HEK293 (cell line): ENCODE measurements at regions not wholly inside any gene's neighbourhood (a gene's known extent, or its start where the extent isn't known, plus 50 kb on each side); places are given as distances from the start of the nearest gene placed in this dataset.
A peak's percentile ranks its signal among the peaks of the same experiment; 100 is the strongest.

Experiments used
- CTCF ChIA-PET: fragments of 350-600 bp; formaldehyde crosslinking; extraction: SDS; loops from one replicate; lab custom pipeline; 2021; ENCODE audit warnings: antibody characterized with exemption; lab: Yijun Ruan, JAX
- POLR2A ChIA-PET: fragments of 300-600 bp; formaldehyde crosslinking; extraction: SDS; loops from one replicate; lab custom pipeline; 2020; ENCODE audit warnings: antibody characterized with exemption, inconsistent platforms; lab: Yijun Ruan, JAX
- H3K27ac ChIP-seq: fragments of 200-500 bp; sonication (Bioruptor generic); 2 replicates; pipeline ENCODE4 v1.5.1; 2014; ENCODE audit warnings: low read depth, low read length, control low read depth, inconsistent platforms; ENCODE audit errors: extremely low read depth
- H3K36me3 ChIP-seq, 2 experiments: fragments of 200-500 bp in 1 of 2; sonication (Bioruptor generic) in 1 of 2; 1 replicate in 1 of 2; 2 replicates in 1 of 2; pipeline ENCODE4 v1.5.1; 2014 to 2017; ENCODE audit warnings: inconsistent platforms in 2 of 2, low read length in 2 of 2; ENCODE audit not compliant: control insufficient read depth in 2 of 2, insufficient read depth in 1 of 2
- H3K4me1 ChIP-seq: fragments of 200-500 bp; sonication (Bioruptor generic); 2 replicates; pipeline ENCODE4 v1.5.1; 2014; ENCODE audit warnings: mild to moderate bottlenecking, low read length, inconsistent platforms; ENCODE audit not compliant: control insufficient read depth, insufficient read depth
- H3K4me3 ChIP-seq: 2 replicates; pipeline ENCODE4 v1.5.1; 2011; ENCODE audit warnings: low read depth, mild to moderate bottlenecking, control low read depth, low read length, moderate library complexity
- H3K9me3 ChIP-seq: fragments of 200-500 bp; sonication (Bioruptor generic); 2 replicates; pipeline ENCODE4 v1.5.1; 2014; ENCODE audit warnings: low read depth, low read length, inconsistent platforms; ENCODE audit not compliant: control insufficient read depth, insufficient read depth
- BCL11A ChIP-seq: fragments of 450-650 bp; formaldehyde crosslinking; IDR thresholded peaks from 2 replicates; pipeline ENCODE4 v1.5.1; 2016; ENCODE audit warnings: low read depth, missing biosample characterization, missing genetic modification characterization
- GLIS1 ChIP-seq: fragments of 450-650 bp; formaldehyde crosslinking; IDR thresholded peaks from 2 replicates; pipeline ENCODE4 v1.5.1; 2016; ENCODE audit warnings: missing biosample characterization, missing genetic modification characterization
- KLF1 ChIP-seq: fragments of 450-650 bp; formaldehyde crosslinking; IDR thresholded peaks from 2 replicates; pipeline ENCODE4 v1.5.1; 2016; ENCODE audit warnings: missing biosample characterization, missing genetic modification characterization
- MZF1 ChIP-seq: fragments of 450-650 bp; formaldehyde crosslinking; IDR thresholded peaks from 2 replicates; pipeline ENCODE4 v1.5.1; 2017; ENCODE audit warnings: missing biosample characterization, missing genetic modification characterization, borderline replicate concordance
- PATZ1 ChIP-seq: fragments of 450-650 bp; formaldehyde crosslinking; IDR thresholded peaks from 2 replicates; pipeline ENCODE4 v1.5.1; 2016; ENCODE audit warnings: missing biosample characterization, missing genetic modification characterization
- REST ChIP-seq: fragments of 450-650 bp; formaldehyde crosslinking; IDR thresholded peaks from 2 replicates; pipeline ENCODE4 v1.5.1; 2016; ENCODE audit warnings: missing biosample characterization, missing genetic modification characterization
- TCF7L2 ChIP-seq: IDR thresholded peaks from 2 replicates; pipeline ENCODE4 v1.6.1; 2011; ENCODE audit warnings: low read depth, mild to moderate bottlenecking, inconsistent platforms, low read length, moderate library complexity, borderline replicate concordance
- ZBTB44 ChIP-seq: fragments of 450-650 bp; IDR thresholded peaks from 2 replicates; pipeline ENCODE4 v1.5.1; 2018; ENCODE audit warnings: missing biosample characterization, mild to moderate bottlenecking, missing genetic modification characterization
- ZNF155 ChIP-seq: fragments of 450-650 bp; formaldehyde crosslinking; IDR thresholded peaks from 2 replicates; pipeline ENCODE4 v1.5.1; 2016; ENCODE audit warnings: missing biosample characterization, missing genetic modification characterization
- ZNF341 ChIP-seq: fragments of 450-650 bp; formaldehyde crosslinking; IDR thresholded peaks from 2 replicates; pipeline ENCODE4; 2016; ENCODE audit warnings: low read depth, missing biosample characterization, missing genetic modification characterization
- ZNF398 ChIP-seq: fragments of 450-650 bp; formaldehyde crosslinking; IDR thresholded peaks from 2 replicates; pipeline ENCODE4 v1.5.1; 2017; ENCODE audit warnings: missing biosample characterization, missing genetic modification characterization
- ZNF544 ChIP-seq: fragments of 450-650 bp; formaldehyde crosslinking; IDR thresholded peaks from 2 replicates; pipeline ENCODE4 v1.5.0; 2017; ENCODE audit warnings: missing biosample characterization, missing genetic modification characterization
- ZNF571 ChIP-seq: fragments of 450-650 bp; formaldehyde crosslinking; IDR thresholded peaks from 2 replicates; pipeline ENCODE4 v1.5.0; 2017; ENCODE audit warnings: missing biosample characterization, missing genetic modification characterization
- ZNF623 ChIP-seq: fragments of 450-650 bp; formaldehyde crosslinking; IDR thresholded peaks from 2 replicates; pipeline ENCODE4 v1.5.1; 2016; ENCODE audit warnings: missing biosample characterization, missing genetic modification characterization
- ZNF654 ChIP-seq: fragments of 450-650 bp; formaldehyde crosslinking; IDR thresholded peaks from 2 replicates; pipeline ENCODE4 v1.5.1; 2016; ENCODE audit warnings: low read depth, missing biosample characterization, missing genetic modification characterization
- ZNF707 ChIP-seq: fragments of 450-650 bp; formaldehyde crosslinking; IDR thresholded peaks from 2 replicates; pipeline ENCODE4 v1.5.1; 2016; ENCODE audit warnings: missing biosample characterization, missing genetic modification characterization
- ZNF792 ChIP-seq: fragments of 450-650 bp; formaldehyde crosslinking; IDR thresholded peaks from 2 replicates; pipeline ENCODE4 v1.5.1; 2016; ENCODE audit warnings: missing biosample characterization, missing genetic modification characterization

- TF ChIP-seq ZBTB44 (tag by site-specific recombination) = no peak
- no peak for TF ChIP-seq ZNF155 (tag by site-specific recombination)
- TF ChIP-seq ZNF571 (tag by site-specific recombination) = no peak
- TF ChIP-seq MZF1 (tag by site-specific recombination) = no peak
- TF ChIP-seq BCL11A (tag by site-specific recombination) = no peak
- no peak for TF ChIP-seq ZNF341 (tag by site-specific recombination)
- TF ChIP-seq KLF1 = no peak
- TF ChIP-seq ZNF623 (tag by site-specific recombination) = no peak
- TF ChIP-seq TCF7L2 = no peak
- no peak for TF ChIP-seq PATZ1 (tag by site-specific recombination)
- TF ChIP-seq ZNF544 (tag by site-specific recombination) = no peak
- no peak for TF ChIP-seq REST (tag by site-specific recombination)
- no peak for TF ChIP-seq ZNF654 (tag by site-specific recombination)
Observed at GRCh38 chr15:70519616-70520015, 243.7 kb downstream of the UACA start (continued).

GRCh38 chr15:70519004-70519365 lies 244.4 kb downstream of the UACA start:
- ChIA-PET CTCF (interaction anchor here (0.6 to 1.3 kb wide), 3 partner anchors 9 to 67 kb away, joined by 3 to 8 read pairs (median 4); no protein-coding TSS in a partner anchor), POLR2A (no interaction called here)
- TF ChIP-seq ZNF398 (tag by site-specific recombination) = no peak
- peak; percentile 53 for TF ChIP-seq GLIS1 (tag by site-specific recombination)
- TF ChIP-seq ZNF792 (tag by site-specific recombination) = no peak
- no peak for TF ChIP-seq ZNF707 (tag by site-specific recombination)
- H3K4me3 ChIP-seq = no peak overlapping the region
- H3K27ac ChIP-seq = no peak overlapping the region
- H3K4me1 ChIP-seq = peaks cover 4% of the 10 kb centered on the region; the same call in 1 of the 2 replicates
- H3K36me3 ChIP-seq = no peaks in the 10 kb centered on the region
- H3K9me3 ChIP-seq = no peaks in the 10 kb centered on the region
